HL-60 (cell line): ENCODE measurements at regions not wholly inside any gene's neighbourhood (a gene's known extent, or its start where the extent isn't known, plus 50 kb on each side); places are given as distances from the start of the nearest gene placed in this dataset.

Source experiments
- CTCF ChIP-seq: IDR thresholded peaks from one replicate; pipeline ENCODE4 v1.5.1; 2011; ENCODE audit warnings: low read length, control low read depth, inconsistent platforms; ENCODE audit not compliant: insufficient read depth
- GABPA ChIP-seq: IDR thresholded peaks from 2 replicates; pipeline ENCODE4 v1.6.1; 2012; ENCODE audit warnings: low read depth
- POLR2AphosphoS5 ChIP-seq: IDR thresholded peaks from 2 replicates; pipeline ENCODE4 v1.6.1; 2012; ENCODE audit warnings: low read depth
- REST ChIP-seq: IDR thresholded peaks from 2 replicates; pipeline ENCODE4 v1.6.1; 2012; ENCODE audit warnings: low read depth; ENCODE audit not compliant: insufficient replicate concordance

- no peak for TF ChIP-seq CTCF
- TF ChIP-seq REST: no peak
- TF ChIP-seq POLR2AphosphoS5: no peak
- no peak for TF ChIP-seq GABPA
These were observed 88.5 kb upstream of the HNF1B start for GRCh38 chr17:37833237-37833859.
